HG03108 (cell line): ENCODE measurements at regions not wholly inside any gene's neighbourhood (a gene's known extent, or its start where the extent isn't known, plus 50 kb on each side); places are given as distances from the start of the nearest gene placed in this dataset.

Experiments
- ATAC-seq: cut with Tn5 transposase; IDR thresholded peaks from one replicate; pipeline ENCODE4 v1.9.1; 2021; ENCODE audit warnings: moderate library complexity; ENCODE audit not compliant: unreplicated experiment

DNA sequence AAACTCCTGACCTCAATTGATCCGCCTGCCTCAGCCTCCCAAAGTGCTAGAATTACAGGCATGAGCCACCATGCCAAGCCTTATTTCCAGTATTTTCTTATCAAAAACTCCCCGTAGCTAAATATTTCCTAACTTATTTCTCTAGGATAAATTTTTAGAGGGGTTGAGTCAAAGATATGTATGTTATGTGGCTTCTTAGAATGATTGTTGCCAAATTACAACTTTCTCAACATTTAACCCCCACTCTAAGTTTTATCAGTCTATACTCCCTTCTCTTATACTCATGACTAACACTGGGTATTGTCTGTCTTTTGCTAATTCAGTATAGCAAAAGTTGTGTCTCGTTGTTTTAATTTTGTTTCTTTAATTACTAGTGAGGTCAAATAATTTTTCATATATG lies 187.7 kb upstream of the LNX1 start:
- no peak for ATAC-seq

DNA sequence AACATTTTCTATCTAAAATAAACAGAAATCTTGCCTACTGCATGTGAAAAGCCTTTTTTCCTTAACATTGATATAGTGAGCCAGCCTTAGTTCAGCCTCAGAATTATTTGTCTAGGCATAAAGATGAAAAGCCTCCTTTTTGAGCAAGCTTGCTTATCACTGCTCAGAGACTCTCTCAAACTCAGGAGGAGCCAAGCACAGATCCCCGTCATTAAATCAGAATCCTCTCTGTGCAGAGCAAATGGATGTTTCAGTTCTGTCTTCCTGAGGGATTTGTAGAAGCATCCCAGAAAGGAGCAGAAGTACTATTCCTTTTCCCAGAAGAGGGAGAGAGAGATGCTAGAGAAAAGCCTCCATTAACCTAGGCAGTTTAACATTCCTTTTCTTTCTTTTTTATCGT lies 186.9 kb upstream of the LNX1 start:
- ATAC-seq: no peak

DNA sequence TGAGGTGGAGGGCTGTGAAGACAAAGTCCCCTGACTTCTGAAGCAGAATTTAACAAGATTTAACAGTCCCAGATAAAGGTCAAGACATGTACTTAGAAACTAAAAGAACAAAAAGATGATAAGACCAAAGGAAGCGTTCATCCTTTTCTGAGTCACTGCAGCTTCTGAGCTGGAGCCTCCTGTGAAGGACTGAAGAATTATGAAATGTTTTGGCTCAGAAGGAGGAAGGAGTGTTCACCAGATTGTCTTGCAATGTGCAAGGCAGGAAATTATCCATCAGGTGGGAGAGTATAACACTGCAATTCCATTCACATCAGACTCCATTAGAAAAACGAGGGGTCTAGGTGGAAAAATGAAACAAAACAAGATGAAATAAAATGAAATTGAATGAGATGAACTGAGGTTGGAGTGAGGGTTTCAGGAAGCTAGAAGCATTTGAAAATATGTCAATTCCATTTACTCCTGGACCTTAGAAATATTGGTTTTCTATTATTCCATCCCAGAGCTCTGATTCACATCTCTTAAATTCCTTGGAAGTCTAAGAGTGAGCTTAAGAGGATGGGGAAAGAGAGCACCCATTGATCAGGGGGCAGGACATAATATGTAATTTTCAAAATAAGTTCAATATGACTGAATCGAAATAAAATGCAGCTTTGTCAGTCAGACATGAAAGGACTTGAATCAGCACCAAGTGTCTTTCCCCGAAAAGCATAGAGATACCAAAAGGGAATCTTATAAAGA lies 186.1 kb upstream of the LNX1 start:
- no peak for ATAC-seq

DNA sequence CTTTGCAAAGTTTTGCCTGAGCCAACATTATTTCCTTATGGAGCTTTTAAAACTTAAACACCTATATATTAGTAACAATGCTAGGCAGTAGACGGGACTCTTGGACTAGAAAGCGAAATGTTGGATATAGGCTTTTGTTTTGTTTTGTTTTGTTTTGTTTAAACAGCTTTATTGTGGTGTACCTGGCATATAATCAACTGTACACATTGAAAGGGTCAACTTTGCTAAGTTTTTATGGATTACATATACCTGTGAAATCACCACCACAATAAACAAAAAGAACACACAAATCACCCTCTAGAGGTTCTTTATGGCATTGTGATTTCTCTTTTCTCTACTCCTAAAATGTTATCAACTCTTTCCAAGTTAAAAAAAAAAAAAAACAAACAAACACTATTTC lies 184.9 kb upstream of the LNX1 start:
- no peak for ATAC-seq

DNA sequence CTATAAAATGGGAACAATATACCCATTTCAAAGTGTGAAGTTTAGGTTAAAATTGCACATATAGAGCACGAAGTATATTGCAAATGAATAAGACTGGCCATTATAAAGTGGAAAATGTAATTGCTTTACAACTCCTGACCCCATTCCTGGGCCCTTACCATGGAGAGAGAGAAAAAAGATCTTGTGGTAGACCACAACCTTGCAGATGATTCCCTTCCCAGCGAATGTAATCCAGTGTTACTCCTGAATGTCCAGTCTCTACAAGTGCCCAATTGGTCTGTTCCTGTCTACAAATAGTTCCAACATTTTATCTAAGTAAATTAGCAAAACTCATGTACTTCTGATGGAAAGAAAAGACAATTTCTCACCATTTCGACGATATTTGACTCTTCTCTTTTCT lies 184.1 kb upstream of the LNX1 start:
- ATAC-seq: no peak

DNA sequence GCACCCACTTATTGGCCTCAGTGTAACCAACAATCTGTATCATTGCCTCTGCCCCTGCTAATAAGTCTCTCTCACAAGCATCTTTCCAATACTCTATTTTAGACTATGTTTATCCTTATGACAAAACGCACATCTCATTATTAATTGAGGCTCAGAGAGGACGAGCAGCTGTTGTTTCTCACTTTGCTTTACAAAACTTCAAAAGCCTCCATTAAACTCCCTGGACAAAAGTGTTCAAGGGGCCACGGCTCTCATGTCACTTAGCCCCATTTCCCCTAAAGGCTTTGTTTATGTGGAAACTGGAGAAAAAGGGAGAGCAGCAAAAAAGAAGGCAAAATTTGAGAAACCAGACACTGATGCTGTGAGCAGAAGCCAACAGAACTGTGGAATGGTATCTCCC lies 180.0 kb upstream of the LNX1 start:
- ATAC-seq: no peak

DNA sequence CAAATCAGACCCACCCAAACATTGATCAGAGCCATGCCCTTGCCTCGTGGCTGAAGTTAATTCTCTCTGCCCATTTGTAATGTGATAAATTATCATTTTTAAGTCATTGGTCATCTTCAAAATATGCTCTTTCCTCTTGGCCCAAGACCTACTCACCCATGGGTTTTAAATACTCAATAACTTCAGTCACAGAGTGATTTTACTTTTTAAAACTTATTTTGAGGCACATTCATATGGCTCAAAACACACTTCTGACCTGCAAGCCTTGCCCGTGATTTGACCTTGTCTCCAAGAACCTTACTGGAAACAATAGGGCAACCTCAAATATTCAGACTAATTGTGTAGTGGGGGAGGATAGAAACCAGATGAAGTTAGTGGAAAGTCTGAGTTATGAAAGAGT lies 176.2 kb upstream of the LNX1 start:
- ATAC-seq: no peak

DNA sequence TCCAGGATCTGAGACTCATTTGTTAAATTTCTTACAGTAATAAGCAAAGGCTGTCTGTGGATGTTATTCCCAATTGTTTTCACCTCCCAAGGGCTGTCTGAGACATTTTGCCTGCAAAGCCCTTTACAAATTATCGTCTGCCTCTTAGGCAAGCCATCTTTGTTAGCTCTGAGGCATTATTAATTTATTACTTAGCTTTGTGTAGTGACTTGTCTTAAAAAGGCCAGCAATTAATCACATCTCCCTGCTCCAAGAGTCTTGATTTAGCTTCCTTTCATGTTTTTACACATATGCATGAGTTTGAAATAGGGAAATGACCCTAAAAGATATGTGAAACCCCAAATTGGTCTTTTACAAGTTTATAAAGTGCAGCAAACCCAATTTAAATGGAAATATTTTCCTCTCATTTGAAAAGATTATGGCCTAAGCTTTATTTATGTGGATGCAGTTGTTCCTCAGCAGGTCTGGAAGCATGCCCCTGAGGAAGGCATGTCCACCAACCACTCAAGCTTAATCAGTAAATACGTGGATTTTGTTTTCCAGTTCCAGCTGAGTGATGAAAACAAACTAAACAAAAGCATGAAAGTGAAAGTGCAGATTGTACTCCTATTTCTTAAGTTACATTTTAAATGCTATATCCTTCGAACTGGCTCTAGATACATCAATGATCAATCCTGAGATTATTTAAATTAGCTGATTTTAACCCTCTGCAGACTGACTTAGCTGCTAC lies 173.6 kb upstream of the LNX1 start:
- no peak for ATAC-seq

DNA sequence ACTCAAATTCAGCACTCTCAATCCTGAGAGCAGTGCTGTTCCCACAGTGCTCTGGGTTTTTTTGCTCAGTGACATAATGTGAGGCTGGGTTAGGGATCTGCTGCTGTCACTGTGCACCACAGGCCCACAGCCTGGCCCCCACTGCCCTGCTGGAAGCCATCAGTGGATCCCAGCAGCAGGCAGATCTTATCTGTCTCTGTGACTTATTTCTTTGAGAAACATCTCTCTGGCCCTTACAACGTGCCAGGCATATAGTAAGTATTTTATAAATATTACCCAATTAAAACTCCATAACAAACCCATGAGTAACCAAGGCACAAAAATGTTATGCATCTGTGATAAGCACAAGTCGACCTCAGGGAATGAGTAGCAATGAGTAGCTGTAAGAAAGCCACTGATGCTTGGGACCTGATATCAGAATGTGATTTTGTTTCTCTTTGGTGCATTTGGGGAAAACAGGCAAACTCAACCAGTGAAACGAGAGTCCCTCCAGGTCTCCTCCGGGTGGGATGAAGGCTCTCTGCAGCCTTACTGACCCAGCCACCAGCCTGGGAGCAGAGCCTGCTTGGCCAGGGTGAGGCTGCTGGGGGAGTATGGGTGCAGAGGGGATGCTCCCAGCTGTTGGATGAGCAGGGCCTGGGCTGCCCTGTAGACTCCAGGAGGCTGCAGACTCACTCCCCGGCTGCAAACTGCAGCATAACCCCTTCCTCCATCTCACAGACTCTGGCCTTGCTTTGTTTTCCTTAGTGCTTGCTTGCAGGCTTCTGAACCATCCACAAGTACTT lies 172.7 kb upstream of the LNX1 start:
- ATAC-seq: no peak

DNA sequence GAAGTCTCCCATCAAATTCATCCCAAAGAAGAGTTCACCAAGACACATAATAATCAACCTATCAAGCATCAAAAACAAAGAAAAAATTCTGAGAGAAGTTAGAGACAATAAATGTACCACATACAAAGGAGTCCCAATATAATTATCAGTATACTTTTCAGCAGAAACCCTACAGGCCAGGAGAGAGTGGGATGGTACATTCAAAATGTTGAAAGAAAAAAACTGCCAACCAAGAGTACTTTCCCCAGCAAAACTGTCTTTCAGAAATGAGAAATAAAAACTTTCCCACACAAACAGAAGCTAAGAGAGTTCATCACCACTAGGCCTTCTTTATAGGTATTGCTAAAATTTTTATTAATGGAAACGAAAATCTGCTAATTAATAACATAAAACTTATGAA lies 164.4 kb upstream of the LNX1 start:
- no peak for ATAC-seq

DNA sequence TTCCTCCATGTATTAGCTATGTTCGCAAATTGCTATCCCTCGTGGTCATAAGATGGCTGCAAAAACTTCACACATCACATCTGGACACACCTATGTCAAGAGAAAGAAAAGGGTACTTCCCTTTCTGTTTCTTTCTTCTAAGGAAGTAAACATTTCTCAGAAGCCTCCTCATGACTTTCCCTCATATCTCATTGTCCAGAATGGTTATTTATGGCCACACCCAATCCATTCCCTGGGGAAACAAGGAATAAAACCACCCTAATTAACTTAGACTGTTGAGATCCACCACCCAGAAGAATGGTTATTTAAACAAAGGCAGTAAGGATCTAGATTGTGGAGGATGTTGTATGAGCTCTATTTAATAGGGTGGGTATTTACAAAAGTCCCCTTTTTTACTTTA lies 160.8 kb upstream of the LNX1 start:
- no peak for ATAC-seq

DNA sequence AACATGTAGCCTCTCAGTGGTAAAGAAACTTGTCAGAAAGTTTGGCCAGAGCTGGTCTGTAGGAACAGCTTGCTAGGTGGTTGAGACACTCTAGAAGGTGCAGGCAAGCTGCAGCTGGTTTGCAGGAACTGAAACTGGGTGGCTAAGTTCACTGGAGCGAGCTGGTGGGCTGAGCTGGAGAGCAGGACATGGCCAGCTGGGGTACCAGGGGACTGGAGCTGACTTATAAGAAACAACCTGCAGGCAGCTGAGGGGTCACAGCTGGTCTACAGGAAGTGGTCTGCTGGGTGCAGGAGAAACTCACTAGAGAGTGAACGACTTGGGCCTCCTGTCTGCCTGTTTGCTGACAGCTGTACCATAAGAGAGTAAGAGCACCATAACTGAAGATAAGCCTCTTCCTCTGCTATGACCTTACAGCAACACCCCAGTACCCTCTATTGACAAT lies 157.1 kb upstream of the LNX1 start:
- ATAC-seq: peak; percentile 93

DNA sequence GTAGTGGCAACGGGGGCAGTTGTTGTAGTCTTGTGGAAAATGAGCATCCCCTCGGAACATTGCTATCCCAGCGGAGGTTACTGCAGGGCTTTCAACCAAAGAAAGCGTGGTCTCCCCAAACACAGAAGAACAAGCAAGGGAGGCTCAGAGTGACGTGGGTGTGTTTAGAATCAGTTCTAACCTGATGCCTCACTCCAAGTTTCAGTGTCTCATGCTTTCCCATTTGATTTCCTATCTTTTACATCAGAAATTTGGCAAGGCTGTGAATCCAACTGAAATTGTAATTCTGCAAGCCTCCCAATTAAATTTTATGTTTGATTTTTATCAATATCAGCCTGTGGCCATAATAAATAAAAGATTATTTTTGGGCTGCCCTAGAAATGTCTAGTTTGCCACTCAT lies 156.1 kb upstream of the LNX1 start:
- ATAC-seq: no peak

DNA sequence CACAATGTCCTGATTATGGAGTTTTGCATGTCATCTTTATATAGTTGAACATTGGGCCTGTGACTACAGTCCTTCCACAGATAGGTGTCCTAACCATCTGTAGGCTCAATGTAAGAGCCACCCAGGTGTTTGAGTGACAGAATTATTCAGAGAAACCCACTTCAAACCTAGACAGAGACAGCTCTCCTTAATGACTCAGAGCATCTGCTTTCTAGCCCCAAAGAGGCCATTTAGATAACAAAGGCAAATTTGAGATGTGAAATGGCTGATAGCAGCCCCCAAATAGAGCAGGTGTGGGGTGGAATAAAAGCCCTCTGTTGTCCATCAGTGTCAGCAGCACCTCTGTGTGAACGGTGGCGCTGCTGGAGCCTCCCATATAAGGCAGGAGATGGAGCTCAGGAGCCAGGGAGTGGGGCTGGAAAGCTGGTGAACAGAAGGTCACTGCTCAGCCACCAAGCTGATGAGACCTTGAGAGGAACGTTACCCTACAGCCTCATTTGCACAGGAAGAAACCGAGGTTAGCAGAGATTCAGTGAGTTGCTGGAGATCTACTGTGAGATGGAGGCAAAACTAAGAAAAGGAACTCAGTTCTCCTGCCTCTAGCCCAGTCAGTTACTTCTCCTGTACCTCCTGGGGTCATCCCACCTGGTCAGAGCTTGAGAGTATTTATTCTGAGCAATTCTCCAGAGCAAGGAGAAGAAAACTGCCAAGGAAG lies 153.3 kb upstream of the LNX1 start:
- ATAC-seq: no peak

DNA sequence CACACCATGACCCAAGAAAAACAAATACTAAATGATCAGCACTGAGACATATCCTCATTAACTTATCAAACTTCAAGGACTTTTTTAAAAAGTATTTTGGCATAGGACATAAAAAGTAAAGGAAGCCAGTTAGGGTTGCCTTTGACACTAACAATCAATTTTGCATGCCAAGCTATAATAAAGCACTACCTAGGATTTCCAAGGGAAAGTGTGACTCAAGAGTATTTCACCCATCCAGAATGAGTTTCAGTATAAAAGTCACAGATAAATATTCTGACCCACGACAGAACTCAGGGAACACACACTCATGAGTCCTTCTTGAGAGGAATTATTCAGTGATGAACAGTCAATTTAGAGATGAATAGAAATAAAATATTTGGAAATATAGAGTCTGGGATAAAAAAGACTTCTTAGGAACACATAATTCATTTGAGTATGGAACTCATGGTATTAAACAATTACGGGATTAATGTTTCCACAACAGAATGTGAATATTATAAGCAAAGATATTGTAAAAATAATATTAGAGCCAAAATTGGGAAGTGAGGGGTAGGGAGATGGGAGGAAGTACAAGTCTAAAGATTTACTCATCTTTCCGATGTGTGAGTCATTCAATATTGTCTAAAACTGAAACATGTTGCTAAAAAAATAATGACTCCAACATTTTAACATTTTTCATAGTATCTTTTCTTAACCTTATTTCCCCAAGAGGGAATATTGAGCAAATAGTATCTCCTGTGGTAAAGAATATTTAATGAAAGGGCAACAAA lies 143.5 kb upstream of the LNX1 start:
- no peak for ATAC-seq

DNA sequence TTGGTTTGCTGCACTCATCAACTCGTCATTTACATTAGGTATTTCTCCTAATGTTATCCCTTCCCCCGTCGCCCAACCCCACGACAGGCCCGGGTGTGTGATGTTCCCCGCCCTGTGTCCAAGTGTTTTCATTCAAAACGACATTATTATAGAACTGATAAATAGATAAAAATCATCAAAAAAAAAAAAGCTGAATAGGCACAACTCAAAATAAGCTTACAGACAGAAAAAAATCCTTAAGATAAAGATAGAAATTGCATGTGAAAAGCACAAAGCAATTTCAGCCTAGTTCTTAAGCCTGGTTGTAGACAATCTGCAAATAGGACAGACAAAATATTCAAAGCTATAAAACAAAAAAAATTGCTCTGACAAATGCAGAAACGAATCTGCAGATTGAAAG lies 142.9 kb upstream of the LNX1 start:
- no peak for ATAC-seq

DNA sequence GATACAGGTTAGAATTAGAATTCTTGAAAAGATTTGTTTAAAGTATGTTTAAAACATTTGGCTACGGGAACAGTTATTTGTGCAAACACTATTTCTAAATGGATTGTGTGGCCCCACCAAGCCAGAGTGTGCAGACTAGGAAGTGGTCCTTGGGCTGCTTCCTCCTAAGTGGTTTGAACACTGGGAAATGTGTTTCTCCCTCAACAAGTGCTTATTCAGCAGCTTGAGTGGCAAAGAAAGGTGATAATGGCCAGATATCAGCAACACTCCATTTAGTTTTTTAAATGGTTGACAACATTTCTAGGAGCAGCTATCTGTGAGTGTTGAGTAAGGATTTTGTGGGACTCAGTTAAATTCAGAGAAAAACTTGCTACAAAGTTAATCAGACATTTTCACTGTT lies 141.4 kb upstream of the LNX1 start:
- no peak for ATAC-seq

DNA sequence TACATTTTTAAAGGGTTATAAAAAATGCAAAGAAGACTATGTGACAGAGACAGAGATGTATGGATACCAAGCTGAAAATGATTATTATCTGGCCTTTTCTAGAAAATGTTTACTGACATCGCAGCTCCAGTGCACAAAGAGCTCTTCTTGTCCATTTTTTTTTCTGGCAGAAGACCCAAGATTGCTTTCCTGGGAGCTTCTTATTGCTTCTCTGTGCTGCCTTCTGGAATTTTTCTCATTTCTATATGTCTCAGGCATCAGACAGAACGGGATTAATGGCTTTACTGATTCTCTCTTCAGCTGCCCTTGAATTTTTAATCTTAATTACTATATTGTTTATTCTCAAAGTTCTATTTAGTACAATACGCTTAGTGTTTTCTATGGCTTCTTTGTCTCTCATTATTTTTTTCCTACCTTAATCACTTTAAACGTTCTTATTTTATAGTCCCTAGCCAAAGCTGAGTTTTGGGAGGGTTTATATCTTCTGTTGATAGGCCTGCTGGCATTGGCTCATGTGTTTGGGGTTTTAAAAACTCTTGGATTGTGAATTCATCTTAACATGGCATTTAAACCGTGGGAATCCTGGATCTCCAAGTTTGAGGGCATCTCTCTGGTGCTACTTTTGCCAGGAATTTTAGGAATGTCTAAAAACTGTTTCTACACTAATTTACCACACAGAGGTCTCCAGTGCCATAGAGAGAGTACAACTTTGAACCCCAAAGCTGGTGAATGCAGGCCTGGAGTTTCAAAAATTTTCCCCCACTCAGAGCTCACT lies 138.9 kb upstream of the LNX1 start:
- no peak for ATAC-seq

DNA sequence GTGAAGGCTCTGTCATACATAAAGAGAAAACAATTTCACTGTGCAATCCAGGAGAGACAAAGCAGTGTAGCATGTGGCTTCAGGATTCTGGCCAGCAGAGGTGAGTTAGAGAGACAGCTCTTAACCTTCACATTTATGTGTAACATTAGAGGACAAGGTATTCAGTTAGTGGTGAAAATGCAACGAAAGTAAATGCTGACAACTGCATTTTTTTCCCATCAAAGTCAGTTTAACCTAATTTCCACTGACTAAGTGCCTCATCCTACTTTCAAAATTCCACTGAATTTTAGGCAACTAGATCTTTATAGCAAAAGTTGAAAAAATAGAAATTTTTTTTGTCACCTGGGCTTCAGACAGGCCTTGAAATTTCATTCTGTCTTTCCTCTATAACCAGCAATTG lies 130.8 kb upstream of the LNX1 start:
- ATAC-seq: no peak

DNA sequence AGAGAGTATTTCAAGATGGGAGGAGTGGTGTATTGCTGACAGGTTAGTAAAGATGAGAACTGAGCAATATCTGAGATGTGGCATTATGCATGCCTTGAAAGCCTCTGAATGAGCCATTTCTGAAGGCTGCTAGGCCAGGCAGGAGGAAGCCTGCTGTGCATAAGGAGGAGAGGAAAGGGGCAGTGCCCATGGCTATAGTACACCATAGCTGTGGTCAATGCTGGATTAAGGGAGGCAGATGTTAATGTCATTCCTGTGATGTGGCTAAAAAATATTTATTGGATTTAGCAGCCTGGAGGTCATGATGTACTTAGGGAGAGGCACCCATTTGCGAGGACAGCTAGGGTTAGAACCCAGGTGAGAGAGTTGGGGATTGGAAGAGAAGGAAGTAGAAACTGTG lies 130.0 kb upstream of the LNX1 start:
- no peak for ATAC-seq
